ENCODE measurements at regions not wholly inside any gene's neighbourhood (a gene's known extent, or its start where the extent isn't known, plus 50 kb on each side); places are given as distances from the start of the nearest gene placed in this dataset.
A peak's percentile ranks its signal among the peaks of the same experiment; 100 is the strongest.
"Not testable (repeated sequence)": the region's sequence is repeated elsewhere in the genome, so short reads cannot be mapped to it uniquely, and the experiment has no call there.

GRCh38 chr12:102316723-102317122 is 119.1 kb upstream of the PMCH start:
- intact Hi-C loops (cut with DNase I, micrococcal nuclease), result no loop called here
- peaks cover 4% of the 10 kb centered on the region for H3K27me3 Mint-ChIP-seq
- no peak overlapping the region for H3K27ac Mint-ChIP-seq
- no peak for ATAC-seq
- H3K9me3 Mint-ChIP-seq (ENCODE audit: low read depth), result no peaks in the 10 kb centered on the region
- POLR2A ChIA-PET, result no interaction called here
- CTCF ChIA-PET, result no interaction called here
- H3K4me3 Mint-ChIP-seq, result no peak overlapping the region
- no peak for DNase-seq
- H3K36me3 Mint-ChIP-seq (ENCODE audit: low read depth), result no peaks in the 10 kb centered on the region
- no peaks in the 10 kb centered on the region for H3K4me1 Mint-ChIP-seq

GRCh38 chr12:102314821-102315220 is 117.2 kb upstream of the PMCH start:
- ATAC-seq, result no peak
- POLR2A ChIA-PET, result no interaction called here
- H3K4me1 Mint-ChIP-seq, result no peaks in the 10 kb centered on the region
- no peaks in the 10 kb centered on the region for H3K36me3 Mint-ChIP-seq (ENCODE audit: low read depth)
- H3K27me3 Mint-ChIP-seq, result peaks cover 4% of the 10 kb centered on the region
- H3K4me3 Mint-ChIP-seq, result no peak overlapping the region
- H3K27ac Mint-ChIP-seq, result no peak overlapping the region
- intact Hi-C loops (cut with DNase I, micrococcal nuclease), result no loop called here
- no peaks in the 10 kb centered on the region for H3K9me3 Mint-ChIP-seq (ENCODE audit: low read depth)
- CTCF ChIA-PET, result interaction anchor here (1.1 kb wide), 1 partner anchor 14 kb away, joined by 4 read pairs; no protein-coding TSS in a partner anchor
- no peak for DNase-seq

- H3K27me3 Mint-ChIP-seq; H3K9me3 Mint-ChIP-seq (ENCODE audit: low read depth); DNase-seq; H3K4me1 Mint-ChIP-seq; POLR2A ChIA-PET; CTCF ChIA-PET; ATAC-seq; H3K36me3 Mint-ChIP-seq (ENCODE audit: low read depth); intact Hi-C loops (cut with DNase I, micrococcal nuclease); H3K27ac Mint-ChIP-seq; H3K4me3 Mint-ChIP-seq: not testable (repeated sequence)
Observed at GRCh38 chr12:102313116-102313971, 115.7 kb upstream of the PMCH start.

- Mint-ChIP-seq H3K27ac (no peak overlapping the region), H3K9me3 (ENCODE audit: low read depth) (peaks cover 11% of the 10 kb centered on the region), H3K4me3 (no peak overlapping the region), H3K4me1 (no peaks in the 10 kb centered on the region), H3K36me3 (ENCODE audit: low read depth) (no peaks in the 10 kb centered on the region), H3K27me3 (peaks cover 2% of the 10 kb centered on the region)
- DNase-seq, result no peak
- no peak for ATAC-seq
- ChIA-PET POLR2A (no interaction called here), CTCF (no interaction called here)
- intact Hi-C loops (cut with DNase I, micrococcal nuclease), result no loop called here
Observed at GRCh38 chr12:102305486-102305885, 107.9 kb upstream of the PMCH start.

- H3K27ac Mint-ChIP-seq; H3K36me3 Mint-ChIP-seq (ENCODE audit: low read depth); ATAC-seq; H3K27me3 Mint-ChIP-seq; POLR2A ChIA-PET; intact Hi-C loops (cut with DNase I, micrococcal nuclease); H3K4me3 Mint-ChIP-seq; CTCF ChIA-PET; DNase-seq; H3K4me1 Mint-ChIP-seq: not testable (repeated sequence)
- H3K9me3 Mint-ChIP-seq (ENCODE audit: low read depth), result peaks cover 12% of the 10 kb centered on the region
Observed at GRCh38 chr12:102304667-102305066, 107.0 kb upstream of the PMCH start.

GRCh38 chr12:102302553-102302952 is 104.9 kb upstream of the PMCH start:
- Mint-ChIP-seq H3K36me3 (ENCODE audit: low read depth) (no peaks in the 10 kb centered on the region), H3K4me3 (no peak overlapping the region), H3K4me1 (no peaks in the 10 kb centered on the region), H3K27ac (no peak overlapping the region), H3K27me3 (peaks cover 2% of the 10 kb centered on the region), H3K9me3 (ENCODE audit: low read depth) (peaks cover 12% of the 10 kb centered on the region)
- DNase-seq (no peak), ATAC-seq (no peak)
- intact Hi-C loops (cut with DNase I, micrococcal nuclease), result no loop called here
- CTCF ChIA-PET, result no interaction called here
- POLR2A ChIA-PET, result no interaction called here

GRCh38 chr12:102301547-102301946 is 103.9 kb upstream of the PMCH start:
- POLR2A ChIA-PET, result no interaction called here
- CTCF ChIA-PET, result interaction anchor here (1.9 kb wide), 1 partner anchor 13 kb away, joined by 4 read pairs; no protein-coding TSS in a partner anchor
- ATAC-seq (no peak), DNase-seq (no peak)
- no peaks in the 10 kb centered on the region for H3K4me1 Mint-ChIP-seq
- no peak overlapping the region for H3K4me3 Mint-ChIP-seq
- H3K9me3 Mint-ChIP-seq (ENCODE audit: low read depth), result peaks cover 16% of the 10 kb centered on the region
- H3K27ac Mint-ChIP-seq, result no peak overlapping the region
- peaks cover 2% of the 10 kb centered on the region for H3K27me3 Mint-ChIP-seq
- intact Hi-C loops (cut with DNase I, micrococcal nuclease), result loop anchor here (1.0 to 2.0 kb wide), 3 partner anchors 183 to 401 kb away; no protein-coding TSS in a partner anchor
- no peaks in the 10 kb centered on the region for H3K36me3 Mint-ChIP-seq (ENCODE audit: low read depth)

GRCh38 chr12:102300824-102301461 is 103.3 kb upstream of the PMCH start:
- Mint-ChIP-seq H3K27me3 (peaks cover 2% of the 10 kb centered on the region), H3K4me3 (no peak overlapping the region), H3K4me1 (no peaks in the 10 kb centered on the region), H3K27ac (no peak overlapping the region), H3K36me3 (ENCODE audit: low read depth) (no peaks in the 10 kb centered on the region), H3K9me3 (ENCODE audit: low read depth) (peaks cover 16% of the 10 kb centered on the region)
- intact Hi-C loops (cut with DNase I, micrococcal nuclease), result loop anchor here (1.0 to 2.0 kb wide), 3 partner anchors 183 to 401 kb away; no protein-coding TSS in a partner anchor
- ChIA-PET POLR2A (no interaction called here), CTCF (interaction anchor here (1.9 kb wide), 1 partner anchor 14 kb away, joined by 4 read pairs; no protein-coding TSS in a partner anchor)
- peak; percentile 88 for ATAC-seq
- peak; percentile 19 for DNase-seq

GRCh38 chr12:102299731-102300130 is 102.1 kb upstream of the PMCH start:
- POLR2A ChIA-PET, result no interaction called here
- Mint-ChIP-seq H3K4me3 (no peak overlapping the region), H3K27me3 (peaks cover 2% of the 10 kb centered on the region), H3K27ac (no peak overlapping the region), H3K36me3 (ENCODE audit: low read depth) (no peaks in the 10 kb centered on the region), H3K9me3 (ENCODE audit: low read depth) (peaks cover 16% of the 10 kb centered on the region), H3K4me1 (no peaks in the 10 kb centered on the region)
- CTCF ChIA-PET, result interaction anchor here (1.9 kb wide), 1 partner anchor 15 kb away, joined by 4 read pairs; no protein-coding TSS in a partner anchor
- no peak for DNase-seq
- intact Hi-C loops (cut with DNase I, micrococcal nuclease), result loop anchor here in 1 of 2 experiments (2.0 kb wide), 1 partner anchor 185 kb away; no protein-coding TSS in a partner anchor
- no peak for ATAC-seq

- POLR2A ChIA-PET, result no interaction called here
- ATAC-seq (no peak), DNase-seq (no peak)
- CTCF ChIA-PET, result no interaction called here
- intact Hi-C loops (cut with DNase I, micrococcal nuclease), result no loop called here
- Mint-ChIP-seq H3K4me3 (no peak overlapping the region), H3K9me3 (ENCODE audit: low read depth) (peaks cover 14% of the 10 kb centered on the region), H3K4me1 (no peaks in the 10 kb centered on the region), H3K27me3 (no peaks in the 10 kb centered on the region), H3K36me3 (ENCODE audit: low read depth) (no peaks in the 10 kb centered on the region), H3K27ac (no peak overlapping the region)
Observed at GRCh38 chr12:102298022-102298421, 100.4 kb upstream of the PMCH start.

- ChIA-PET POLR2A (no interaction called here), CTCF (no interaction called here)
- peaks cover 14% of the 10 kb centered on the region for H3K9me3 Mint-ChIP-seq (ENCODE audit: low read depth)
- no peaks in the 10 kb centered on the region for H3K4me1 Mint-ChIP-seq
- no peak overlapping the region for H3K27ac Mint-ChIP-seq
- DNase-seq (no peak), ATAC-seq (no peak)
- no peak overlapping the region for H3K4me3 Mint-ChIP-seq
- no peaks in the 10 kb centered on the region for H3K36me3 Mint-ChIP-seq (ENCODE audit: low read depth)
- no peaks in the 10 kb centered on the region for H3K27me3 Mint-ChIP-seq
- intact Hi-C loops (cut with DNase I, micrococcal nuclease), result no loop called here
Observed at GRCh38 chr12:102297412-102297811, 99.8 kb upstream of the PMCH start.

GRCh38 chr12:102294568-102294967 is 96.9 kb upstream of the PMCH start:
- ChIA-PET CTCF (no interaction called here), POLR2A (no interaction called here)
- Mint-ChIP-seq H3K4me3 (no peak overlapping the region), H3K4me1 (no peaks in the 10 kb centered on the region), H3K27ac (no peak overlapping the region), H3K27me3 (no peaks in the 10 kb centered on the region), H3K36me3 (ENCODE audit: low read depth) (no peaks in the 10 kb centered on the region), H3K9me3 (ENCODE audit: low read depth) (peaks cover 9% of the 10 kb centered on the region)
- intact Hi-C loops (cut with DNase I, micrococcal nuclease), result no loop called here
- ATAC-seq (no peak), DNase-seq (no peak)

Data from activated CD4-positive, alpha-beta T cell treated with anti-CD3 and anti-CD28 coated beads for 36 hours (primary cell).